ENCODE measurements at regions not wholly inside any gene's neighbourhood (a gene's known extent, or its start where the extent isn't known, plus 50 kb on each side); places are given as distances from the start of the nearest gene placed in this dataset.

- no peak for DNase-seq (ENCODE audit: low spot score)
These were observed 176.9 kb upstream of the PRMT6 start for GRCh38 chr1:106879538-106879937.

- no peak for DNase-seq (ENCODE audit: low spot score)
These were observed 176.2 kb upstream of the PRMT6 start for GRCh38 chr1:106880226-106880625.

- DNase-seq (ENCODE audit: low spot score): no peak
These were observed 173.3 kb upstream of the PRMT6 start for GRCh38 chr1:106883208-106883607.

DNA sequence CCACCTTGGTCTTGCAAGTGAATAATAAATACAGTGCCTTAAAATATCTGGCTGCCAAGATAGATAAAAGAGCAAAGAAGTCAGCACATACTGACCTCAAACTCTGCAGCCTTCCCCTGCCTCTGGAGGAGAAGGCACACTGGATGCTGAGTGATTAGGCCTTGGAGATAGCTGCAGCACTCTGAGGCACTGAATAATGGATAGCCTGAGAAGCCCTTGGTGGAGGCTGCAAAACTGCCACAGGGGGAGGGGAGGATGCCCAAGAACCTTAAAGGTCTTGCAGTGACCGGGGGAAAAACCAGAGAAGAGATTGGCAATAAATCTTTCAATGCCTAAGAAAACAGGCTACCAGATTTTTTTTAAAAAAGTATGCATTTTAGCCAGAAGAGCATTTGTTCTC, 167.4 kb upstream of the PRMT6 start:
- DNase-seq (ENCODE audit: low spot score): no peak

- DNase-seq (ENCODE audit: low spot score): no peak
These were observed 166.9 kb upstream of the PRMT6 start for GRCh38 chr1:106889583-106889982.

DNA sequence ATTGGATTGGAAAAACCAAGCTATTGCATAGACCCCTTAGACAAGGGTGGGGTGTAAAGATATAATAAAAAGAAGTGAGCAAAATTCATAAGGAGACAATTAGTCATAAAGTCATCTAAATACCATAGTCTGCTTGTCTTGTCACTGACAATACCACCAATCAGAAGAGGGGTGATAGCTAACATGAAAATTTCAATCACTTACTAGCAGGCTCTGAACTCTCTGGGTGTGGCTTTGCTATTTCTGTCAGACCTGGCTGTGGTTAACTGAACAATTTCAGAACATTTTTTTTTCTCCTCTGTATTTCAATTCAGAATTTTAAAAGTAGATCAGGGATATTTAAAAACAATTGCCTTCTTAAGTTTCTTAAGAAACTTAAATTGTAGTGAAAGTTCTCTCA, 158.5 kb upstream of the PRMT6 start:
- no peak for DNase-seq (ENCODE audit: low spot score)

DNA sequence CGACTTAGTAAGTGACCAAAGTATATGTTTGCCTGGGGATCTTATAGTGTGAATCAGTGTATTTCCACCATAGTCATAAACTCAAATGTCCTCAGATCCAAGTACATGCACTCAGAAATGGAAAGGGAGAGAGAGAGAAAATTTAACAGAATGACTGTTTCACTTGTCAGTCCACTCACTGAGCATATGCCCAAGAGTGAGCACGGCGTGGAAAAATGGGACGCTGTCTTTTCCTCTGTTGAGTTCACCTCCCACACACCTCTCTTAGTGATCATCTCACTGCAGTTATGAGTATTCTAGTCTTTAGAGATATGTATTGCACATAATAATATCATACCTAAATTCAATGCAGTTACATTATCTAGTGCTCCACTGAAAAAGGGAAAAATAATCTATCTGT, 156.8 kb upstream of the PRMT6 start:
- no peak for DNase-seq (ENCODE audit: low spot score)

DNA sequence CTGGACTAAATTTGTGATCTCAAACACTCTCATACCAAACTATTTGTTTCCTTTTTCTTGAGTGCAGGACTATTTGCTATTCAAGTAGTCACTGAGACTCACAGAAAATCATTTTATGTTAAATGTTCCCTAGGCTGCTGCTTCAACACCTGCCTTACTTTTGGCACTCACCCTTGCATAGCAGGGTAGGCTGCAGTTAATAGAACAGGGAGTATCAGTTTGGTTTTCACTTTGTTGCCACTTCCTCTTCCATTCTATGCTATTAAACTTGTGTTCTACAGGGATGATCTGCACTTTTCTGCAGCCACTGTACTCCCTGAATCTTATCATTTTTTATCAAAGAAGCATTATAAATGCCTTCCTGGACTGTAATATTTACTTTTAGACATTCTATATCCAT, 148.7 kb upstream of the PRMT6 start:
- DNase-seq (ENCODE audit: low spot score): no peak

DNA sequence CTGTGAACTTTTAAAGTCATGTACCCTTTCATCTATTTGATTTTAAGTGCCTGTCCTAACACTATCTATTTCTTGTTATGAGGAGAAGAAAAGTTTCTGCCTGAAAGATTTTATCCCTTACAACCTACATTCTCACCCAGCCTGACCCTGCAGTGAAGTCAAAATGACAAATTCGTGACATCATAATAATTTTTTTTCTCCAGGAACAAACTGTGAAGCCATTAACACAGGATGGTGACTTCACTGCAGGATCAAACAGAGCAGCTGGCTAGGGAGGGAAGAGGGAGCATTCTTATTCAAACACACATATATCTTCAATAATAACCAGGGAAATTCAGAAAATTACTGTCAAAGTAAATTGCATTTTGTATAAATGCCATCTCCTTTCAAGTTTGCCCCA, 147.8 kb upstream of the PRMT6 start:
- DNase-seq (ENCODE audit: low spot score): no peak

DNA sequence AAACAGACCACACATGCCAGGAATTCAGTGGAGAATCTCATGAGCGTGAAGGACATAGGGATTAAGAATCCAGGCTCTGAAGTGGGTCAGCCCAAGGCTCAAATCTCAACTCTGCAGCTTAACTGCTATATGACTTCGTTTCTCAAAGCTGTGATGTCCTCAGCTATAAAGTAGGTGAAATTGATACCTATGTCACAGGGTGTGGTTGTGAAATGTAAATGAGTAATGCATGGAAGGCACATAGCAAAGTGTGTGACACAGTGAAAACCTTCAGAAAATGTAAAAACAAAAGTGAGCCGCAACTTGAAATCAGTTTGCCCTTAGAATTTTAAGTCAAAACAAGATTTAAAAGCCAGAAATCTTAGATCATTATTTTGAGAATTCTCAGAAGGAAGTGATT, 145.7 kb upstream of the PRMT6 start:
- no peak for DNase-seq (ENCODE audit: low spot score)

- no peak for DNase-seq (ENCODE audit: low spot score)
These were observed 144.3 kb upstream of the PRMT6 start for GRCh38 chr1:106912131-106912530.

DNA sequence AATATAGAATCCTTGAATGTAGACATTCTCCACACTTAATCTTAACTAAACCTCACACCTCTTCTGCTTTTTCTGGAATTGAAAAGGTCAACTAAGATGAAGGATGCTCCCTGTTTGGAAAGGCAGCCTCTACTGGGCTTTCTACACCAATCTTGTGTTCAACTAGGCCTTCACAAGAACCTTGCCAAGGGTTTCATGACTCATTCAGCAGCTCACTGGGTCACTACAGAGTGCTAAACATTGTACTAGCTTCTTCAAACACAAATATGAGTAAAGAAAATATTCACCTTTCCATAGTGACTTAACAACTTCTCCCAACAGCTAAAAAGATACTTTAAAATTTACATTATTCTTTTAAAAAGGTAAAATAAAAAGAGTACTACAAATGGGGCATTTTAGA, 135.3 kb upstream of the PRMT6 start:
- DNase-seq (ENCODE audit: low spot score): no peak

- DNase-seq (ENCODE audit: low spot score): no peak
These were observed 132.1 kb upstream of the PRMT6 start for GRCh38 chr1:106924360-106924759.

DNA sequence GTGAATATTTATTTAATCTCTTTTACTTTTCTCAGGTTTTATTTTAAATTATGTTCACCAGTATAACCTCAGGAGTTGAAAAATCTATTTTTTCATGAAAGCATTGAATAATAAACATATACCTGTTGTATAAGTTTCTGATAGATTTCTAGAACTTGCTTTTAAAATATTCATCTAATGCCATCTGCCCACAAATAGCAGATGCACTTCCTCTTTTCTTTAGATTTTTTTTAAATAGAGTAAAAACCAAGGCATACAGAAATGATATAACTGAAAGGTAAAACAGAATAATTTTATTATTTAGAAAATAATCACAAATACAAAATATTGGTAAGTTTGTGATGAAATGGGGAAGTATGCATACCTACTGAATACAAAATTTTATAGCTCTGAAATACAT, 130.7 kb upstream of the PRMT6 start:
- no peak for DNase-seq (ENCODE audit: low spot score)

GRCh38 chr1:106926803-106927582, 129.5 kb upstream of the PRMT6 start:
- DNase-seq (ENCODE audit: low spot score): no peak

GRCh38 chr1:106937104-106937503, 119.4 kb upstream of the PRMT6 start:
- DNase-seq (ENCODE audit: low spot score): no peak

GRCh38 chr1:106944721-106945120, 111.8 kb upstream of the PRMT6 start:
- DNase-seq (ENCODE audit: low spot score): no peak

- DNase-seq (ENCODE audit: low spot score): no peak
These were observed 103.7 kb upstream of the PRMT6 start for GRCh38 chr1:106952776-106953175.

DNA sequence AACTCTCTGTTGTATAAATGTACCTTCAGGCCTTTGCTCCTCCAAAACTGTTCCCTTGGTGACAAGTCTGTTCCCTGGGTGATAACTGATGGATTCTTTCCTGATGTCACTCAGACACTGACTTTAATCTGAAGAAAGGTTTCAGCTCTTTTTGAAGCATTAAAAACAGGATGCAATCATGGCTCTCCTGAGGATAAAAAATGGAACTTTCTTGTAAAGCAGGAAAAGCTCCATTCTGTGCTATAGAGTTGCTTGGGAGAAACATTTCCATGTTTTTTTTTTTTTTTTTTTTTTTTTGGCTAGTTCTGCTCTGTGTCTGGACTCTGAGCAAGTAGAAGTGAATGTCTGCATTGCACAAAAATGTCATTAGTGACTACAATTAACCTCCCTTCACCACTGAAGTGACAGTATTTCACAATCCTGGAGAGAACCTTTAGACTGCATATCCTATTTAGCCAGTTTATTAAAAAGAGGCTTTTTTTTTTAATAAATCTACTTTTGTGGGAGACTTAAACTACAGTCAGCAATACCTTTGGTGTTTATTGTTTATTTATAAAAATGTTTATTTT, 101.7 kb upstream of the PRMT6 start:
- DNase-seq (ENCODE audit: low spot score): no peak

DNA sequence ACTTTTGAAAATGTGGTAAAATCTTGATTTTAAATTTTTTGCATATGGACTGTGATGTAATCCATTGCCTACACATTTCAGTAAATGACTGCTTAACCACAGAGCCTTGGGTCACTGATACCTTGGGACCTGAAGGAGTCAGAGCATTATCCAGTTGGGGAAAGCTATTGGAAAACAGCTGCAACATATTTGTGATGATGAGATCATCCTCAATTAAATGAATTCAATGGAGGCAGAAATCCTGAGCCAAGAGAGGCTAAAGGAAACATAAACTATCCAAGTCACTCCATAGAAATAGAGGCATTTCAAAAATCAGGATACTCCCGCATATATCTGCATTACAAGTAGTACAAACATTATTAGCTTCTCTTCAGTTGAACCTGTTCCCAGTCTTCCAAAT, 99.8 kb upstream of the PRMT6 start:
- DNase-seq (ENCODE audit: low spot score): no peak

- no peak for DNase-seq (ENCODE audit: low spot score)
These were observed 98.7 kb upstream of the PRMT6 start for GRCh38 chr1:106957795-106958194.

DNA sequence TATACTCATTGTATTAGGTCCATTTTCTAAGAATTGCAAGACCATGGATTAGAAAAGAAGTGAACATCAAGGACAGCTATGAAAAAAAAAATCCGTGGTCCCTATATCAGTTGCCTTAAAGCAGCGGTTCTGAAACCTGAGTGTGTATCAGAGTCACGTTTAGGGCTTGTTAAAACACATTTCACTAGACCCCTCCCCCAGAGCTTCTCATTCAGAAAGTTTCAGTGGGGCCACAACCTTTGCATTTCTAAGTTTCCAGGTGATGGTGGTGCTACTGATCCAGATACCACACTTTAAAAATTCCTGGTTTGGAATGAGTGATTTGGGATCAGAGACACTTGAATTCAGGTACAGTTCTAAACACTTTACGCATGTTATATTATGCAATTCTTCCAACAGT, 96.1 kb upstream of the PRMT6 start:
- no peak for DNase-seq (ENCODE audit: low spot score)

DNA sequence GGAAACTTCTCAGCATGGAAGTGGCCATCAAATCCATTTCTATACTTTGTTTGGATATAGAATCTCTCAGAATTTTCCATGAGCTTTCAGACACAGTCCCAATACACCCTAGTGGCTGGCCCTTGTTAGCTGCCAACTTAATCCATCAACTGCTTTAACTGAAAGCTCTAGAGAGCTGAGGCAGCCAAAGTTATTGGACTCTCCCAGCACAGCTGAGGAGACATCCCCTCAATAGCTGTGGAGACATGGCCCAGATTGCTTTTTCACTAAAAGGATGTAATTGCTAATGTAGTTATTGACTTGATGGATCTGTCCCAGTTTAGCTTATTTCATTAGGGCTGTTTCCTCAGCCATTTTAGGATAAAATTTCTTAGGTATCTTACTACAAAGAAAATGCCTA, 94.8 kb upstream of the PRMT6 start:
- no peak for DNase-seq (ENCODE audit: low spot score)

GRCh38 chr1:106962591-106962990, 93.9 kb upstream of the PRMT6 start:
- no peak for DNase-seq (ENCODE audit: low spot score)

All from CD4-positive, alpha-beta T cell treated with Interleukin-15 for 4 hours (primary cell).